ENCODE measurements at regions not wholly inside any gene's neighbourhood (a gene's known extent, or its start where the extent isn't known, plus 50 kb on each side); places are given as distances from the start of the nearest gene placed in this dataset.

- no peak for DNase-seq (ENCODE audit: low read depth)
- TF ChIP-seq, protein P1, sequence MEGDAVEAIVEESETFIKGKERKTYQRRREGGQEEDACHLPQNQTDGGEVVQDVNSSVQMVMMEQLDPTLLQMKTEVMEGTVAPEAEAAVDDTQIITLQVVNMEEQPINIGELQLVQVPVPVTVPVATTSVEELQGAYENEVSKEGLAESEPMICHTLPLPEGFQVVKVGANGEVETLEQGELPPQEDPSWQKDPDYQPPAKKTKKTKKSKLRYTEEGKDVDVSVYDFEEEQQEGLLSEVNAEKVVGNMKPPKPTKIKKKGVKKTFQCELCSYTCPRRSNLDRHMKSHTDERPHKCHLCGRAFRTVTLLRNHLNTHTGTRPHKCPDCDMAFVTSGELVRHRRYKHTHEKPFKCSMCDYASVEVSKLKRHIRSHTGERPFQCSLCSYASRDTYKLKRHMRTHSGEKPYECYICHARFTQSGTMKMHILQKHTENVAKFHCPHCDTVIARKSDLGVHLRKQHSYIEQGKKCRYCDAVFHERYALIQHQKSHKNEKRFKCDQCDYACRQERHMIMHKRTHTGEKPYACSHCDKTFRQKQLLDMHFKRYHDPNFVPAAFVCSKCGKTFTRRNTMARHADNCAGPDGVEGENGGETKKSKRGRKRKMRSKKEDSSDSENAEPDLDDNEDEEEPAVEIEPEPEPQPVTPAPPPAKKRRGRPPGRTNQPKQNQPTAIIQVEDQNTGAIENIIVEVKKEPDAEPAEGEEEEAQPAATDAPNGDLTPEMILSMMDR (IDR thresholded peaks at IDR 0.05; ENCODE audit: control insufficient read depth, insufficient read depth, low read depth, low read length, missing control alignments) = no peak
- no peak overlapping the region for H3K4me3 ChIP-seq (ENCODE audit: control insufficient read depth, low read depth, low read length)
These were observed 224.0 kb upstream of the B3GAT1 start for GRCh38 chr11:134636071-134636470.

DNA sequence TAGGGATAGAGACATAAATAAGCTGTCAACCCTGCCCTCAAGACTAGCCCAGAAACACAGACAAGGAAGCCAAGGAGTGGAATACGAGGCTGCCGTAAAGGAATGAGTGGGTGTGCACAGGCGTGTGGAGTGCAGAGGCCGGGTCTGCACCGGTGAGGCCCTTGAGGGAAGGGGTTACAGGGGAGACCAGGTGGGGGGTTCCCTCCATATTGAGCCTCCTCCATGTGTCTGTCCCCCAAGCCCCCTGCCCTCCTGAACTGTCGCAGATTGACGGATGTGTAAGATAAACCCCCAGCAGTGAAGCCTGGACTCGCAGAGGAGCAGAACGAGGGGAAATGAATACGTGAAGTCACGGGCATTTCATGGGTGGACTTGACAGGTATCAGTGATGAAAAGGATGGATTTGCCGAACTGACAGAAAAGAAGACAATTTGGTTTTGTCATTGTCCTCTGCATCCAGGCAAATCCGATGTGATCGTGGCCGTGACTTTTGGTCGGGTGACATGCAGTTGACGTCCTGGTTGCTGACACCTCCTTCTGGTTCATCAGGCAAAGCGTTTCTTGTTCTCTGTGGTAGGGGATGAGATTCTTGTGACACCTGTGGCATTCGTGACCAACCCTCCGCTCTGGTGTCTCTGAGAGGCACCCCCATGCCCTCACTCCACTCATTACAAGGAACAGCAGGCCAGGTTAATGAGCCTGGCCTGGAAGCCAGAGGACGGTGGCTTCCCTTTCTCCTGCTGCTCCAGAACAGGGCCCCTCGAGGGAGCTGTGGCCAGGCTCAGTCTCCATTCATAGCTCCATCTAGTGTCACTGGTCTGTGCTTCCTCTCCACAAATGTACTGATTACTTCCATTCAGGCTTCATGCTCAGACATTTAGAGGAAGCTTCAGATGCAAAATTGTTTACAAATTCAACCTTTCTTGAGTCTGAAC, 223.1 kb upstream of the B3GAT1 start:
- TF ChIP-seq, protein P1 (IDR thresholded peaks at IDR 0.05; ENCODE audit: control insufficient read depth, insufficient read depth, low read depth, low read length, missing control alignments) = no peak
- no peak overlapping the region for H3K4me3 ChIP-seq (ENCODE audit: control insufficient read depth, low read depth, low read length)
- DNase-seq (ENCODE audit: low read depth) = no peak

- TF ChIP-seq, protein P1 (IDR thresholded peaks at IDR 0.05; ENCODE audit: control insufficient read depth, insufficient read depth, low read depth, low read length, missing control alignments) = no peak
- no peak overlapping the region for H3K4me3 ChIP-seq (ENCODE audit: control insufficient read depth, low read depth, low read length)
- DNase-seq (ENCODE audit: low read depth) = no peak
These were observed 221.2 kb upstream of the B3GAT1 start for GRCh38 chr11:134633276-134633675.

GRCh38 chr11:134632347-134633119, 220.5 kb upstream of the B3GAT1 start:
- TF ChIP-seq, protein P1 (IDR thresholded peaks at IDR 0.05; ENCODE audit: control insufficient read depth, insufficient read depth, low read depth, low read length, missing control alignments) = no peak
- DNase-seq (ENCODE audit: low read depth) = no peak
- H3K4me3 ChIP-seq (ENCODE audit: control insufficient read depth, low read depth, low read length) = no peak overlapping the region

DNA sequence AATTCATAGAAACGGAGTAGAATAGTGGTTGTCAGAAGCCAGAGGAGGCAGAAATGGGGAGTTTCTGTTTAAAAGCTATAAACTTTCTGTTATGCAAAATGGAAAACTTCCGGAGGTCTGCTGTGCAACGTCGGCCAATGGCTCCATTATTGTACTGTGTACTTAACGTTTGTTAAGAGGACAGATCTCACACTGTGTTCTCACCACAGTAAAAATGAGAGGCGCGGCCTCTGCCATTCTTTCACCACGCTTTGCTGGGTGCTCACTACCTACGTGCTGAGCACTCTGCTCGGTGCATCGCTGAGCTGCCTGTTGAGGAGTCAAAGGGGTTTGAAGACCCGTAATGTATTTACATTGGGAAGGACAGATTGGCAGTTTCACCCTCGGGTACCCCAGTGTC, 218.8 kb upstream of the B3GAT1 start:
- no peak for DNase-seq (ENCODE audit: low read depth)
- TF ChIP-seq, protein P1 (IDR thresholded peaks at IDR 0.05; ENCODE audit: control insufficient read depth, insufficient read depth, low read depth, low read length, missing control alignments) = no peak
- H3K4me3 ChIP-seq (ENCODE audit: control insufficient read depth, low read depth, low read length) = no peak overlapping the region

GRCh38 chr11:134628426-134628825, 216.4 kb upstream of the B3GAT1 start:
- DNase-seq (ENCODE audit: low read depth) = no peak
- TF ChIP-seq, protein P1 (IDR thresholded peaks at IDR 0.05; ENCODE audit: control insufficient read depth, insufficient read depth, low read depth, low read length, missing control alignments) = no peak
- H3K4me3 ChIP-seq (ENCODE audit: control insufficient read depth, low read depth, low read length) = no peak overlapping the region

Measured in AG09309 (cell line).